Left ventricle myocardium inferior (tissue), 1 donor: ENCODE measurements at regions not wholly inside any gene's neighbourhood (a gene's known extent, or its start where the extent isn't known, plus 50 kb on each side); places are given as distances from the start of the nearest gene placed in this dataset.

Source experiments
- DNase-seq: peaks from one replicate; pipeline ENCODE4 v3.0.0-alpha.2; 2020
- H3K27ac ChIP-seq: fragments of 200-600 bp; replicated peaks from 2 replicates; pipeline ENCODE4 v1.8.0; 2021
- H3K27me3 ChIP-seq: fragments of 200-600 bp; 2 replicates; pipeline ENCODE4 v1.8.0; 2021; ENCODE audit warnings: low read depth
- H3K36me3 ChIP-seq: fragments of 200-600 bp; 2 replicates; pipeline ENCODE4 v1.8.0; 2021
- H3K4me1 ChIP-seq: fragments of 200-600 bp; 2 replicates; pipeline ENCODE4 v1.8.0; 2021
- H3K4me3 ChIP-seq: fragments of 200-600 bp; 2 replicates; pipeline ENCODE4 v1.8.0; 2021; ENCODE audit warnings: mild to moderate bottlenecking, moderate library complexity
- H3K9me3 ChIP-seq: fragments of 200-600 bp; replicated peaks from 2 replicates; pipeline ENCODE4 v1.8.0; 2021
- intact Hi-C: fragments of 100-400 bp; cut with micrococcal nuclease; formaldehyde crosslinking; loops from one replicate; pipeline ENCODE4 v1.11.0; 2022
- TF ChIP-seq, protein P1 (sequence below): fragments of 200-600 bp; IDR thresholded peaks from 2 replicates; pipeline ENCODE4 v1.8.0; 2021; ENCODE audit warnings: antibody characterized with exemption, mild to moderate bottlenecking, borderline replicate concordance
- donor health status: DM: no; HTN: yes; CAD: no; lungs with severe emphysema.

- DNase-seq, result no peak
- Histone ChIP-seq H3K27ac (no peak overlapping the region), H3K4me3 (no peak overlapping the region), H3K9me3 (peaks cover 23% of the 10 kb centered on the region), H3K4me1 (no peaks in the 10 kb centered on the region), H3K27me3 (no peaks in the 10 kb centered on the region), H3K36me3 (no peaks in the 10 kb centered on the region)
- TF ChIP-seq, protein P1, sequence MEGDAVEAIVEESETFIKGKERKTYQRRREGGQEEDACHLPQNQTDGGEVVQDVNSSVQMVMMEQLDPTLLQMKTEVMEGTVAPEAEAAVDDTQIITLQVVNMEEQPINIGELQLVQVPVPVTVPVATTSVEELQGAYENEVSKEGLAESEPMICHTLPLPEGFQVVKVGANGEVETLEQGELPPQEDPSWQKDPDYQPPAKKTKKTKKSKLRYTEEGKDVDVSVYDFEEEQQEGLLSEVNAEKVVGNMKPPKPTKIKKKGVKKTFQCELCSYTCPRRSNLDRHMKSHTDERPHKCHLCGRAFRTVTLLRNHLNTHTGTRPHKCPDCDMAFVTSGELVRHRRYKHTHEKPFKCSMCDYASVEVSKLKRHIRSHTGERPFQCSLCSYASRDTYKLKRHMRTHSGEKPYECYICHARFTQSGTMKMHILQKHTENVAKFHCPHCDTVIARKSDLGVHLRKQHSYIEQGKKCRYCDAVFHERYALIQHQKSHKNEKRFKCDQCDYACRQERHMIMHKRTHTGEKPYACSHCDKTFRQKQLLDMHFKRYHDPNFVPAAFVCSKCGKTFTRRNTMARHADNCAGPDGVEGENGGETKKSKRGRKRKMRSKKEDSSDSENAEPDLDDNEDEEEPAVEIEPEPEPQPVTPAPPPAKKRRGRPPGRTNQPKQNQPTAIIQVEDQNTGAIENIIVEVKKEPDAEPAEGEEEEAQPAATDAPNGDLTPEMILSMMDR, result no peak
- intact Hi-C loops, result no loop called here
Observed at GRCh38 chr1:95396557-95396956, 162.5 kb downstream of the RWDD3 start.

DNA sequence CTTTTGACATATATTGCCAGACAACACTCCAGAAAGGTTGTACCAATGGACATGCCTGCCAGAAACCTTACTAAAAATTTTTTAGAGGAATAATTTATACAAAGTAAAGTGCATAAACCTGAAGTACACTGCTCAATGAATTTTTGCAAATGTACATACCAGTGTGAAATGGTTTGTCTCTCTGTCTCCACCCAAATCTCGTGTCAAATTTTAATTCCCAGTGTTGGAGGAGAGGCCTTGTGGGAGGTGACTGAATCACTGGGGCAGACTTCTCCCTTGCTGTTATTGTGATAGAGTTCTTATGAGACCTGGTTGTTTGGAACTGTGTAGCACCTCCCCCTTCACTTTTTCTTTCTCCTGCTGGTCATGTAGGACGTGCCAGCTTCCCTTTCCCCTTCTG lies 168.8 kb downstream of the RWDD3 start:
- H3K36me3 ChIP-seq, result no peaks in the 10 kb centered on the region
- no peak overlapping the region for H3K27ac ChIP-seq
- intact Hi-C loops, result no loop called here
- no peaks in the 10 kb centered on the region for H3K4me1 ChIP-seq
- peaks cover 1% of the 10 kb centered on the region for H3K27me3 ChIP-seq
- TF ChIP-seq, protein P1, result no peak
- H3K9me3 ChIP-seq, result peaks cover 31% of the 10 kb centered on the region
- H3K4me3 ChIP-seq, result no peak overlapping the region
- DNase-seq, result no peak

- TF ChIP-seq, protein P1, result no peak
Observed at GRCh38 chr1:95406279-95406678, 172.3 kb downstream of the RWDD3 start.

GRCh38 chr1:95407131-95407885 lies 173.3 kb downstream of the RWDD3 start:
- peaks cover 11% of the 10 kb centered on the region for H3K27me3 ChIP-seq
- no peak for DNase-seq
- TF ChIP-seq, protein P1, result no peak
- peaks cover 19% of the 10 kb centered on the region for H3K9me3 ChIP-seq
- H3K36me3 ChIP-seq, result no peaks in the 10 kb centered on the region
- intact Hi-C loops, result no loop called here
- H3K27ac ChIP-seq, result no peak overlapping the region
- H3K4me1 ChIP-seq, result no peaks in the 10 kb centered on the region
- no peak overlapping the region for H3K4me3 ChIP-seq

More at GRCh38 chr1:95406279-95406678, 172.3 kb downstream of the RWDD3 start:
- peaks cover 11% of the 10 kb centered on the region for H3K27me3 ChIP-seq
- intact Hi-C loops, result no loop called here
- no peak for DNase-seq
- H3K9me3 ChIP-seq, result peaks cover 19% of the 10 kb centered on the region
- no peaks in the 10 kb centered on the region for H3K36me3 ChIP-seq
- H3K4me3 ChIP-seq, result no peak overlapping the region
- no peak overlapping the region for H3K27ac ChIP-seq
- H3K4me1 ChIP-seq, result no peaks in the 10 kb centered on the region

GRCh38 chr1:95407886-95408291 lies 173.9 kb downstream of the RWDD3 start:
- DNase-seq, result no peak
- TF ChIP-seq, protein P1, result no peak
- intact Hi-C loops, result no loop called here

More at GRCh38 chr1:95407886-95408291, 173.9 kb downstream of the RWDD3 start:
- H3K27ac ChIP-seq, result no peak overlapping the region
- H3K4me3 ChIP-seq, result no peak overlapping the region
- no peaks in the 10 kb centered on the region for H3K4me1 ChIP-seq
- H3K36me3 ChIP-seq, result no peaks in the 10 kb centered on the region
- H3K27me3 ChIP-seq, result peaks cover 11% of the 10 kb centered on the region
- H3K9me3 ChIP-seq, result peaks cover 15% of the 10 kb centered on the region
